ENCODE measurements at regions not wholly inside any gene's neighbourhood (a gene's known extent, or its start where the extent isn't known, plus 50 kb on each side); places are given as distances from the start of the nearest gene placed in this dataset.
"Not testable (repeated sequence)": the region's sequence is repeated elsewhere in the genome, so short reads cannot be mapped to it uniquely, and the experiment has no call there.

DNA sequence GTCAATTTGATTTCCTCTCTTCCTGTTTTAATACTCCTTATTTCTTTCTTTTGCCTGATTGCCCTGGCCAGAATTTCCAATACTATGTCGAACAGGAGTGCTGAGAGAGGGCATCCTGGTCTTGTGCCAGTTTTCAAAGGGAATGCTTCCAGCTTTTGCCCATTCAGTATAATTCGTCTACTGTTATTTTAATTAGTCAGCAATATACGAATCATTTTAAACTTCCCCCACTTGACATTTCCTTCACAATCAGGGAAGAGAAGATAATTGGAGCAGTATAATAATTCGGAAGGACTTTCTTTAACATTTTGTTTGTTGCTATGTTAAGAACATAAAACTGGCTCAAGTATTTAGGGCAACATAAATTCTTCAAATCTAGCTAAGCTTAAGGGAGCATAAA, 860.3 kb upstream of the SLC35B3 start:
- no peak for DNase-seq (ENCODE audit: low read depth)

DNA sequence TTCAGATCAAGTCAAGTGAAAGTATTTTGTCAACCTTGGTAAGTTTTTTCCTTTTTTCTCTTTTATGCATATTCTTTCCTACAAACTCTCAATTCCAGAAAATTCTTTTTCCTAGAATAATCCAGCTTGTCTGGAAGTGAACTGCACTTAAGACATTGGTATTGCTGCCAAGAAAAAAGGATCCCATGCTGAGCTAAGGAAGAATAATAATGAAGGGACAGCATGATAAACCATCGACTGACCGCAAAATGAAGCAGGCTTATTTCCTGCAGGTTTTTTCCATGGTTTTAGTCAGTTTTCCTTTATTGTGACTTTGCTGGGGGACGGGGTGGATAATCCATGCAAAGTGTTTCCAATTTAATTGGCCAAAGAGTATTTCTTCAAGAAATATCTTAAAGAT, 857.6 kb upstream of the SLC35B3 start:
- no peak for DNase-seq (ENCODE audit: low read depth)

DNA sequence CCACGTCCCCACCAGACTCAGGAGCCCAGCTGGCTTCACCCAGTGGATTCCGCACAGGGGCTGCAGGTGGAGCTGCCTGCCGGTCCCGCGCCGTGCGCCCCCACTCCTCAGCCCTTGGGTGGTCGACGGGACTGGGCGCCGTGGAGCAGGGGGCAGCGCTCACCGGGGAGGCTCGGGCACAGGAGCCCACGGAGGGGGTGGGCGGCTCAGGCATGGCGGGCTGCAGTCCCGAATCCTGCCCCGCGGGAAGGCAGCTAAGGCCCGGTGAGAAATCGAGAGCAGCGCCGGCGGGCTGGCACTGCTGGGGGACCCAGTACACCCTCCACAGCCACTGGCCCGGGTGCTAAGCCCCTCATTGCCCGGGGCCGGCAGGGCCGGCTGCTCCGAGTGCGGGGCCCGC, 855.0 kb upstream of the SLC35B3 start:
- not testable (repeated sequence) for DNase-seq (ENCODE audit: low read depth)

DNA sequence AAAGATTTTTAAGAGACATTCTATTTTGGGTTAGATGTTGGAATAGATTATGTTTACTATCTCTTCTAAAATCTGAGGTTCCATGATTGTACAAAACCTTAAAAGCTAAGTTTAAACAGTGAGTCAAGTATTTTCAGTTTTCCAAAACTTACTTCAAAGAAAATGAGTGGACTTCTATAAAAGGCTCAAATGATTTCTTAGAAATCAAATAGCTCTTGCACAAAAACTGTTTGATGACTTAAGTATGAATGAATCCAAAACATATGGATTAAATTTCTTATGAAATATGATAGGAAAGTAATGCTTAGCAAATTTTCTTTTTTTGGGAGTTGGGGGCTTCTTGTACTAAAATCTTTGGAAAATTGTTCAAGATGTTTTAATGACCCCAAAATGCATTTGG, 837.3 kb upstream of the SLC35B3 start:
- no peak for DNase-seq (ENCODE audit: low read depth)

DNA sequence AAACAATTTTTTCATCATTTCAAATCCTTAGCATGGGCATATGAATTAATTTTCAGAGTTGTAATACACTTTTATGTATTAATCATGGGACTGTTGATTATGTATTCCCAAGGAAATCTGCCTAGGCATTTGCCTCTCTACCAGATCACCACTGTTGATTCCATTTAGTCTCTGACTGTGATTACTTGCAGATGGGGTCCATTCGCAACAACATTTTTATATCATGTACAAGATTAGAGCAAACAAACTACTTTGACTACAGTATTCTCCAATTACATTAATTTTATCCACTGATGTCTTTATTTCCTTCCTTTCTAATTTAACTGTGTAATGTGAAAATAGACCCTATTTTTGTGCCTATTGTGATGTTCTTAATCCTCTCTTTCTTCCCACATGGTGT, 831.4 kb upstream of the SLC35B3 start:
- DNase-seq (ENCODE audit: low read depth), result no peak

DNA sequence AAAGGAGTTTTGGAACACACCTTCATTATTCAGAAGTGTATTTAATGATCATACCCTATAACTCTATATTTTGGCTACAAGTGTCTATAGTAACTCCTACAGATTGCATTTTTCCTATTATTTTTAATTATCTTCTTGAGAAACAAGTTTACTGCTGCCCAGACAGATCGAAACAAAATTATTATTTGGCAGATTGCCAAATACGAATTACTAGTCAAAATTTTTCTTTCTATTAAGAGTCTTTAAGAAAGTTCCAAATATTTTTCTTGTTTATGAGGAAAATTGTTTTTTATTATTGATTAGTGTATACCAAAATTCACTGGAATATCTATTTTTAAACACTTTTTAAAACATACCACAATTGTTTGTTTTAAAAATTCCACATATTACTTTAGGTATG, 821.9 kb upstream of the SLC35B3 start:
- DNase-seq (ENCODE audit: low read depth), result no peak

DNA sequence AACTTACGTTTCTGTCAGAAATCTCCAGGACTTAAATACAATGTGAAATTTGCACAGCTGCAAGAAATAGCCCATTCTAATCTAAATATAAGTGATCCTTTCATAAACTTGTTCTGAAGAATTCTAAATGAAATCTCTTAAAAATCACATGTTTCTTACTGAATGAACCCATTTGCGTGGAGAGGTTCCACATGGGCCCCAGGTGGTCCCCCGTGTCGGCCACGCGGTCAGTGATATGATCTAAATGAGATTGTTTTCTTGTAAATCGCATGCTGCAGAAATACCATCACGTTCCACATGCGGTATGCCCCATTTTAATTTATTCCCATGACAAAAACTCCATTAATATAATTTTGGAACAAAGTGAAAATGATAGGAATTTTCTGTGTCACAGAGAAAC, 818.9 kb upstream of the SLC35B3 start:
- no peak for DNase-seq (ENCODE audit: low read depth)

DNA sequence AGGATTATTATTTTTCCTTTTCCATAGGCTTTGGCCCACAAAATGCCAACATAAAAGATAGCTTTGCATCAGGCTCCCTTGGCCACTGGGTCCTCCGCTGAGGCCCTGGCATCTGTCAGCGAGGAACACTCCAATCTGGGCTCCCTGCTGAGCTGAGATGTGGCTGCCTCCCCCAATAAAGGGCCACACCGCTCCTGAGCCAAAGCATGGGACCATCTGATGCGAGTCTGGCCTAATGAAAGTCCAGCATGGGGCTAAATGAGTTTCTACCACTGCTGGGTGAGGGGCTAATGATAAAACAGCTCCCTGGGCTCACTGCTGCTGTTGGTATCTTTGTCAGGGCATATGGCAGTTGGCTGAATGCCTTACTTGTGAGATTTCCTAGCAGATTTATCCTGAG, 817.5 kb upstream of the SLC35B3 start:
- DNase-seq (ENCODE audit: low read depth), result no peak

DNA sequence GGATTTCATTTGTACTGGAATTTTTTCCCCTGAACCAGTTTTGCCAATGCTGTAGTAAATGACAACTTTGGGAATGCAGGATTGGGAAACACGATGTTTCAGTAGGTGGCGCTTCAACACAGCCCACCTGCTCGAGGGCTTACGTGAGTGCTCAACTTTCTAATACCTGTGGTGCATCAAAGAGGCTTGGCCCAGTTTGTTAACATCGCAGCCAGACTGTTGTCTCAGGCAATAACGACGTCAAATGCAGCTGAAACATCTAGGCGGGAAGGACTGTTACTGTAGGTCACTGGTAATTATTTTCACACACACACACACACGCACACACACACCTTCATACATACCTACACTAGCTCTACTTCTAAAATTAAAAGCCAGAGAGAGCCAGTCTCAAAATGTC, 815.5 kb upstream of the SLC35B3 start:
- no peak for DNase-seq (ENCODE audit: low read depth)

DNA sequence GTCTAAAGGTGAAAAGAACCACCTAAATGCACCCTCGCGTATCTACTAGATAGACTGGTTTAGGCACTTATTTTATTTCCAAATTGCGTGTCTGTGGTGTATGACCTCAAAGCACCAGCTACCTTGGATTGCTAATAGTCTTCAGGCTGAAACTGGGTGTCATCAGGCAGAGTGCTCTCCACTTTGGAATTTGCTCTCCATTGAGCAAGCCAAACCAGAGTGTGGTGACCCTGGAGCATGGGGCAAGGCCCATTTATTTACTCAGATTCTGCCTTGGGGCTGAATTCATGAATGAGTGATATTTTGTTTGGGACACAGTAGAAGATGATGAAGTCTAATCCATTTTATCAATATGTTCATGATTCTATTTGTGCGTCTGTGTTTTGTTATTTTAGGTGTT, 812.8 kb upstream of the SLC35B3 start:
- no peak for DNase-seq (ENCODE audit: low read depth)

DNA sequence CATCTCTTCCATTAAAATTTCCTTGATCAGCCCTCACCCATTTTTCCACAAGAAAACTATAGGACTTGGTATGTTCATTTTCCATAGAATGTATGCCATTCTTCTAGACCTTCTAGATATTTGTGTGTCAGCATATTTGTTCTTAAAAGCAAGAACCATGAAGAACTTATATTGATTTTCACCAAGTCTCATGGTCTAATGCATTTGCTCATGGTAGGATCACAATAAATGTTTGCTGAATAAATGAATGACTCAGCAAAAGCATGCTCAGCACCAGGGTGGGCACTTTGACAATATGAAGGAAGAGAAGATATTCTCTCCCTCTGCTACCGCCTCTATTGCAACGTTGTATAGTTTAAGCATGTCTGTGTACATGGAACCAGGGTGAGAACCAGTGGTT, 805.5 kb upstream of the SLC35B3 start:
- DNase-seq (ENCODE audit: low read depth), result no peak

DNA sequence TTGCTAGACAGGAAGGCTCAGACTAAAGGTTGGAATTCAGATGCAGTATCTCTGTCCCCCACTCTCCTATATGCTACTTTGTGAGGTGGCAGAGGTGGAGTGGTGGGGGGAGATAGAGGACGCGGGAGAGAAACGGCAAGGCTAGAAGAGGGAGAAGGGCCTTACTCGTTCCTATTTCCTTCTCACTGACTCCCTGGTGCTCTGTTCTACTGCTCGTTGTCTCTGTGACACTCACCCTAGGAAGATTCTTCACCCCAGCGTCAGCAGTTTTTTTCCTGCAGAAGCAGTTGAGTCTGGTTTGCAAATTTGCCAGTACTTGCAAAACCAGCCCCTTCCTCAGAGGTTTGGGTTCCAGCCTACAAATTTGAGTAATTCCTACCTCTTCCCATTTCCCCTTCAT, 801.1 kb upstream of the SLC35B3 start:
- DNase-seq (ENCODE audit: low read depth), result no peak

DNA sequence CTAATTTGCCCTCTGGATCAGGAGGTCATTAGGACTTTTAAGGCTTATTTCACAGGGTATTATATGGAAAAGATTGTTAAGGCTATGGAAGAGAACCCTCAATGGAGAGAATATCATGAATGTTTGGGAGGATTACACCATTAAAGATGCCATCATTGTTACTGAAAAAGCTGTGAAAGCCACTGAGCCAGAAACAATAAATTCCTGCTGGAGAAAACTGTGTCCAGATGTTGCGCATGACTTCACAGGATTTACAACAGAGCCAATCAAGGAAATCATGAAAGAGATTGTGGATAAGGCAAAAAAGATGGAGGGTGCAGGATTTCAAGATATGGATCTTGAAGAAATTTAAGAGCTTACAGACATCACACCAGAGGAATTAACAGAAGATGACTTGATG, 798.3 kb upstream of the SLC35B3 start:
- DNase-seq (ENCODE audit: low read depth), result no peak

DNA sequence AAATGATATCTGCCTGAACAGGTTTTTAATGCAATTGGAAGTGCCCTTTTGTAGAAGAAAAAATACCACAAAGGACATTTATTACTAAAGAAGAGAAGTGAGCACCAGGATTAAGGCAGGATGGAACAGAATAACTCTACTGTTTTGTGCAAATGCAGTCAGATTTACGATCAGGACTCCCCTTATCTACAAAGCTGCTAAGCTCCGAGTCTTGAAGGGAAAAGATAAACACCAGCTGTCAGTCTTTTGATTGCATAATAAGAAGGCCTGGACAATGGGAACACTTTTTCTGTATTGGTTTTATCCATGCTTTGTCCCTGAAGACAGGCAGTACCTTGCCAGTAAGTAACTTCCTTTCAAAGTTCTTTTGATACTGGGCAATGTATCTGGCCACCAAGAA, 797.9 kb upstream of the SLC35B3 start:
- no peak for DNase-seq (ENCODE audit: low read depth)

DNA sequence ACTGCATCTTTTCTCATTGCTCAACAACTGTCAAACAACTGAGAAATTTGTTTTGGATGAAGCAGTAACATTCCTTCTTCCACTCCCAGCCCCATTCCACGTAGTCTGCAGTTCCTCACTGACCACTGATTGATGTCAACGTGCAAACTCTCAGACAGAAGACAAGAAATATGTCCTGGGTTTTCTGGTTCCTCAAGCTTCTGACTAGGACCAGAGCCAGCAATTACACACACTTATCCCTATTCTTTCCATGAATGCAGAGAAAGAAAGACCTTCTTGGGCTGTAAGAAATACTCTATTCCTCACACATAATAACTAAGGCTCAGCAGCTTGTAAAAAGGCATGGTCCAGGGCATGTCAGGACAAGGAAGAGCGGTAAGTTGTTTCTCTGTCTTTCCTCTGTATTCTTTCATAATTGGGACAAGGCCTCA, 790.1 kb upstream of the SLC35B3 start:
- no peak for DNase-seq (ENCODE audit: low read depth)

DNA sequence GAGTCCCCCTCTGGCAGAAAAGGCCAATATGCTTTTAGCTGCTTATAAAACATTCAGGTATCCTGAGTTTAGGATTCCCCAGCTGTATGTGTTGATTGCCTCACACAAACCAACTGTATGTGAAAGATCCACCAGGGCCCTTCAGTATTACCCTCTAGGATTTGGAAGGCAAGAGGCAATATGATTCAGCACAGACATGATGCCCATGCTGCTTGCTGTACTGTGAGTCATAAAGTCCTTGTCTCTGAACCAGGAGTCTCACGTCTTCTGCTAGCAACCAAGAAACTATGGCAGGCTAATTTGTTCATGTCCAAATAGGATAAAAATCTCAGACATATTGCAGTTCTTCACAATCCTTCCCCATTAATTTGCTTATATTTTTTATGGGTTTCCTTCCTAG, 789.2 kb upstream of the SLC35B3 start:
- DNase-seq (ENCODE audit: low read depth), result no peak

DNA sequence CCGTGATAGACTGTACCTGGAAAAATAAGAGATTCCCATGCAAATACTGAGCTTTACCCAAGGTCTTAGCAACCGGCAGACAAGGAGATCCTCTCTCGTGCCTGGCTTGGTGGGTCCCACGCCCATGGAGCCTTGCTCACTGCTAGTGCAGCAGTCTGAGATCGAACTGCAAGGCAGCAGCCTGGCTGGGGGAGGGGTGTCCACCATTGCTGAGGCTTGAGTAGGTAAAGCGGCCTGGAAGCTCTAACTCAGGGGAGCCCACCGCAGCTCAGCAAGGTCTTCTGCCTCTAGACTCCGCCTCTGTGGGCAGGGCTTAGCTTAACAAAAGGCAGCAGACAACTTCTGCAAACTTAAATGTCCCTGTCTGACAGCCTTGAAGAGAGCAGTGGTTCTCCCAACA, 778.4 kb upstream of the SLC35B3 start:
- not testable (repeated sequence) for DNase-seq (ENCODE audit: low read depth)

DNA sequence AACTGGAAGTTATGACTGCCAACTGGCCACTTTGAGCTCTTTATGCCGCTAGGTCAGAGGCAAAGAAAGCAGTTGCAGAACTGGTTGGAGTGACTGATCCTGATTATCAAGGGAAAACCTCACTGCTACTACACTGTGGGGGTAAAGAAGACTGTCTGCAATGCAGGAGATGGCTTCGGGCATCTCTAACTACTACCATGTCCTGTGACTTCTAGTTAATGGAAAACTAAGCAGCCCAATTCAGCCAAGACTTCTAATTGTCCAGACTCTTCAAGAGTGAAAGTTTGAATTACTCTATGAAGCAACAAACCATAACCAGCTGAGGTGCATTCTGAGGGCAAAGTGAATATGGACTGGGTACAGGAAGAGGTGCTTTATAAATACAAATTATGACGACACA, 773.6 kb upstream of the SLC35B3 start:
- DNase-seq (ENCODE audit: low read depth), result no peak

DNA sequence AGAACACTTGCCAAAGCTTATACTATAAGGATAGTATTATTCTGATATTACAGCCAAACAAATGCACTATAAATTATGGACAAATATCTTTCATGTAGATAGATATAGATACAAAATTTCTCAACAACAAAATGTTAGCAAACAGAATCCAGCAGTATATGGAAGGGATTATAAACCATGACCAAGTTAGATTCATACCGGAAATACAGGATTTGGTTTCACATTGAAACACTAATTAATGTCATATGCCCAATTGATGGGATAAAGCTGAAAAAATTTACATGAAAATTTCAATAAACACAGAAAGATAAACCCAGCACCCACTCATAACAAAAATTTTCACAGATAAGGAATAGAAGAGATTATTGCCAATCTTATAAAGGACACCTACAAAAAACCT, 770.3 kb upstream of the SLC35B3 start:
- no peak for DNase-seq (ENCODE audit: low read depth)

DNA sequence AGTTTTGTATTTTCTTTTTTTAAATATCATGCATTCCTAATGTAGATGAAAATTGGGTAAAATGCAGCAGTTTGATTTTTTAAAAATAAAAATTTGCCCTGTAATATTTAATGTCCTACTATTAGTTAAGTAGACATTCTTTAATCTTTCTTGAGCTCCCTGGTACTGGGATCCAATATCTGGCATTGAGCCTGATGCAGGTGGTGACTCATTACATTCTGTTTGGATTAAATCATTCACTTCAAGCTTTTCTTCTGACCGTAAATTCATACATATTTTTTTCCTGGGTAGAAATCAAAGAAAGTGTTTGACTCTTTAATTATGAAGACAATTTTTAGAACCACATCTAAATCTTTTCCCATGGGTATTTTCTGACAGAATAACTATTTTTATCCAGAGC, 768.8 kb upstream of the SLC35B3 start:
- no peak for DNase-seq (ENCODE audit: low read depth)

DNA sequence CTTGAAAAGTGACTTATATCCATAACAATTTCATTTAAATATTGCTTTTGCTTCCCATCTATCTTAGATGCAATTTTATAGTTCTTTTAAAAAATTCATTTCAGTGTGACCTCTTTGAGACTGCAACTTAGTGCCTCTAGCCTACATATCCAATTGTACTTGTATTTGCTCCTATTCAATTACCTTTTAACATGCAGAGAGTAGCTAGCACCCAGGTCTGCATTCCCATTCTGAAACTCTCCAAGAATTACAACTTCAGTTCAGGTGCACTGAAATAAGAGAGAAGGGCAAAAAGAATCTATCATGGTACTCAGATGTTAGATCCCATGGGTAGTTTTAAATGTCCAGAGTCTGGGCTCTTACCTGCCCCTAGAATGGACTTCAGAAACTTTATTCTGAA, 765.4 kb upstream of the SLC35B3 start:
- DNase-seq (ENCODE audit: low read depth), result no peak

DNA sequence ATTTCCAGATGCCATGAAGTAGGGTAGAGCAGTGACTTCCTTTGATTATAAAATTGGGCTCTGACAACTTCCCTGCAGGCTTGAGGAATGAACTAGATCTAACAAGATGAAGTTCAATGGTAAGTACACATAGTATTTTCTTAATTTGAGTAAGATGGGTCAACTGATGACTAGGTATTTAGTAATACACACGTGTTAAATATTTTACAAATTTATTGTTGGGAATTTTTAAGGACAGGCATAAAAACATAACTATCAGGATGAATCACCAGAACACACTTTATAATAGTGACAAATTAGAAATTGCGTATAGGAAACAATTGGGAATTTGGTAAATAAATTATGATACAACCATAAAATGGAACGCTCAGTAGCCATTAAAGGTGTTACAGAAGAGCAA, 762.4 kb upstream of the SLC35B3 start:
- no peak for DNase-seq (ENCODE audit: low read depth)

DNA sequence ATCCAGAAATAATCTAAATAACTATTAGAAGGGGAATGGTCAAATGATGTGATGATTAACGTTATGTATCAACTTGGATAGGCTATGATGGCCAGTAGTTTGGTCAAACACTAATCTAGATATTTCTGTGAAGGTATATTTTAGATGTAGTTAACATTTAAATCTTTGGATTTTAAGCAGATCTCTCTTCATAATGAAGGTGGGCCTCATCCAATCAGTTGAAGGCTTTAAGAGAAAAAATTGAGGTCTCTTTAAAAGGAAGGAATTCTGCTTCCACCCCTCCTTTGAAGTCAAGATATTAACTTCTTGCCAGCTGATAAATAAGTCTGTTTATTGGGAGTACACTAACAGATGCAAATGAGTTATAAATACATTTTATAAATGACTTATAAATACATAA, 760.0 kb upstream of the SLC35B3 start:
- DNase-seq (ENCODE audit: low read depth), result no peak

DNA sequence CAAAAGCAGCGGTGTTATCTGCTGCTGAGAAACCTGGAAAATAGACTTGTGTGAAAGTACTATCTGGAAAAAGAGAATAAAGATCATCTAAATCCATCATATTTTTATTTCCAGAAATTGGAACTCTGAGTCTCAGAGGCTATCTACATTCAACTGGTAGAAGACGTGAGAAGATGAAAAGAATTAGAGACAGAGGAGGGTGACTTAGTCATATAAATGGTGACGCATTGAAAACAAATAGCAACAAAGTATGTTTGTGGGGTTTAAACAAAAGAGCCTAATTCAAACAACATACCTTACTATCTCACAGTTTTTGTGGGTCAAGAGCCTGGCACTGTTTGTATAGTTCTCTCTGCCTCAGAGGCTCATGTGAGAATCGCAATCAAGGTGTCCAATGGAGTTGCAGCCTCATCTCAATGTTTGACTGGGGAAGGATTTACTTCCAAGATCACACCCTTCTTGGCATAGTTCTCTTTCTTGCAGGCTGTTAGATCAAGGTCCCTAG, 757.1 kb upstream of the SLC35B3 start:
- no peak for DNase-seq (ENCODE audit: low read depth)

DNA sequence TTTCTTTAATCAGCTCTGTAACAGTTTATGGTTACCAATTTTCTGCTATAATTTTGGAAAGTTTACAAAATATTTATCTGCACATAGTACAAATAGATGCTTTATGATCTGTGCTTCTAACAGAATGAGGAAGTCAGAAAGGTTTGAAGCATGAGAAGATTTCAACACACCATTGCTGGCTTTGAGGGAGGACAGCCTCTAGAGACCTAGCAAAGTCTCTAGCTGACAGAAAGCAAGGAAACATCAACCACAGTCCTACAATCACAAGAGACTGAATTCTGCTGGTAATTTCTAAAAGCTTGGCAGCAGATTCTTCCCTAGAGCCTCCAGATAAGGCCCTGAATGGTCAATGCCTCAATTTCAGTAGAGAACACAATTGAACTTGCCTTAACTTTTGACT, 750.8 kb upstream of the SLC35B3 start:
- no peak for DNase-seq (ENCODE audit: low read depth)
